Esophagus muscularis mucosa (tissue), 4 donors: ENCODE measurements at regions not wholly inside any gene's neighbourhood (a gene's known extent, or its start where the extent isn't known, plus 50 kb on each side); places are given as distances from the start of the nearest gene placed in this dataset.

ENCODE experiments used
- DNase-seq: peaks from one replicate; pipeline ENCODE4 v3.0.0-alpha.2; 2017; ENCODE audit errors: extremely low spot score
- H3K27ac ChIP-seq, 4 donors: fragments of 200-600 bp; sonication (generic); replicated peaks in 1 of 4; 1 replicate in 3 of 4; 2 replicates in 1 of 4; pipeline ENCODE4 v1.5.1; 2016 to 2019; ENCODE audit warnings: mild to moderate bottlenecking in 1 of 4
- H3K27me3 ChIP-seq, 4 donors: fragments of 200-600 bp; sonication (generic); one replicate each; pipeline versions ENCODE4 v1.5.1 to v1.6.0; 2016 to 2019
- H3K36me3 ChIP-seq, 4 donors: fragments of 200-600 bp; sonication (generic); one replicate each; pipeline ENCODE4 v1.5.1; 2016 to 2019
- H3K4me1 ChIP-seq, 4 donors: fragments of 200-600 bp; sonication (generic); one replicate each; pipeline ENCODE4 v1.5.1; 2016 to 2019
- H3K4me3 ChIP-seq, 4 donors: fragments of 200-600 bp; sonication (generic); 1 replicate in 2 of 4; 2 replicates in 2 of 4; pipeline ENCODE4 v1.5.1; 2016 to 2019; ENCODE audit warnings: mild to moderate bottlenecking in 4 of 4, moderate library complexity in 1 of 4
- H3K9me3 ChIP-seq, 4 donors: fragments of 200-600 bp; sonication (generic); 1 replicate in 3 of 4; 2 replicates in 1 of 4; pipeline ENCODE4 v1.5.1; 2016 to 2019
- CTCF ChIP-seq, 3 experiments: fragments of 200-600 bp in 2 of 3; fragments of 450-650 bp in 1 of 3; sonication (generic) in 2 of 3; IDR thresholded peaks; one replicate each; pipeline ENCODE4 v1.5.1; 2017 to 2019; ENCODE audit warnings: antibody characterized with exemption in 3 of 3, mild to moderate bottlenecking in 2 of 3, moderate library complexity in 1 of 3
- EP300 ChIP-seq: sonication (generic); formaldehyde crosslinking; IDR thresholded peaks from one replicate; pipeline ENCODE4 v1.6.1; 2017; ENCODE audit warnings: antibody characterized with exemption
- POLR2A ChIP-seq: fragments of 450-650 bp; IDR thresholded peaks from one replicate; pipeline ENCODE4 v1.6.1; 2017; ENCODE audit warnings: antibody characterized with exemption, moderate library complexity, mild to moderate bottlenecking, low read depth
- POLR2AphosphoS5 ChIP-seq, 2 donors: sonication (generic); formaldehyde crosslinking; IDR thresholded peaks; one replicate each; pipeline ENCODE4 v1.6.1; 2017; ENCODE audit warnings: antibody characterized with exemption in 2 of 2
- WGBS: methylation state at CpG from one replicate; pipeline ENCODE4 v1.1.5; 2018; 5-methylcytosine and 5-hydroxymethylcytosine counted together
- intact Hi-C: fragments of 100-400 bp; cut with DNase I; formaldehyde crosslinking; loops from one replicate; pipeline ENCODE4 v1.15.1; 2023

GRCh38 chr12:39144613-39145061 is 239.2 kb upstream of the CPNE8 start:
- TF ChIP-seq CTCF (IDR thresholded peaks at IDR 0.05), result no peak
- TF ChIP-seq POLR2AphosphoS5 (IDR thresholded peaks at IDR 0.05), result no peak
- TF ChIP-seq POLR2A, result no peak
- WGBS, result 57% methylated on average over 9 of the region's 41 CpGs
- intact Hi-C loops, result loop anchor here (2.0 kb wide), 1 partner anchor 128 kb away; no protein-coding TSS in a partner anchor
- Histone ChIP-seq H3K4me1 (peaks cover 6 to 22% (median 12%) of the 10 kb centered on the region in 4 donors), H3K27me3 (peaks cover 0 to 22% (median 0%) of the 10 kb centered on the region in 4 donors), H3K36me3 (no peaks in the 10 kb centered on the region), H3K4me3 (peak overlapping the region; percentile 61 to 73 (median 68)), H3K9me3 (peaks cover 0 to 4% (median 0%) of the 10 kb centered on the region in 4 donors), H3K27ac (no peak overlapping the region)
- no peak for DNase-seq

- Histone ChIP-seq H3K36me3 (no peaks in the 10 kb centered on the region), H3K27me3 (no peaks in the 10 kb centered on the region), H3K9me3 (no peaks in the 10 kb centered on the region), H3K27ac (no peak overlapping the region), H3K4me3 (no peak overlapping the region), H3K4me1 (no peaks in the 10 kb centered on the region)
- TF ChIP-seq POLR2A, result no peak
- TF ChIP-seq POLR2AphosphoS5 (IDR thresholded peaks at IDR 0.05), result no peak
- no peak for TF ChIP-seq CTCF (IDR thresholded peaks at IDR 0.05)
- TF ChIP-seq EP300, result no peak
- WGBS, result 73% methylated on average over 4 of the region's 4 CpGs
- DNase-seq, result no peak
- intact Hi-C loops, result no loop called here
Measured at GRCh38 chr12:39138268-39138667, 232.9 kb upstream of the CPNE8 start.

- DNase-seq, result no peak
- TF ChIP-seq EP300, result no peak
- no peak for TF ChIP-seq CTCF (IDR thresholded peaks at IDR 0.05)
- TF ChIP-seq POLR2A, result no peak
- no peak for TF ChIP-seq POLR2AphosphoS5 (IDR thresholded peaks at IDR 0.05)
- no peak overlapping the region for H3K27ac ChIP-seq
- intact Hi-C loops, result no loop called here
- H3K27me3 ChIP-seq, result no peaks in the 10 kb centered on the region
- H3K4me3 ChIP-seq, result no peak overlapping the region
- peaks cover 0 to 2% (median 0%) of the 10 kb centered on the region in 4 donors for H3K9me3 ChIP-seq
- WGBS, result 88% methylated on average over 4 of the region's 4 CpGs
- no peaks in the 10 kb centered on the region for H3K36me3 ChIP-seq
- no peaks in the 10 kb centered on the region for H3K4me1 ChIP-seq
Measured at GRCh38 chr12:39127401-39127800, 222.0 kb upstream of the CPNE8 start.

- no peak for DNase-seq
- Histone ChIP-seq H3K36me3 (no peaks in the 10 kb centered on the region), H3K4me3 (no peak overlapping the region), H3K4me1 (no peaks in the 10 kb centered on the region), H3K27ac (no peak overlapping the region), H3K27me3 (no peaks in the 10 kb centered on the region), H3K9me3 (peaks cover 0 to 7% (median under 1%) of the 10 kb centered on the region in 4 donors)
- intact Hi-C loops, result no loop called here
- WGBS, result 23% methylated on average over 2 of the region's 2 CpGs
- TF ChIP-seq EP300 (no peak), POLR2AphosphoS5 (IDR thresholded peaks at IDR 0.05) (no peak), CTCF (IDR thresholded peaks at IDR 0.05) (no peak), POLR2A (no peak)
Measured at GRCh38 chr12:39125566-39125965, 220.2 kb upstream of the CPNE8 start.

GRCh38 chr12:39124768-39125167 is 219.4 kb upstream of the CPNE8 start:
- no peak overlapping the region for H3K4me3 ChIP-seq
- no peak overlapping the region for H3K27ac ChIP-seq
- 87% methylated on average over 6 of the region's 6 CpGs for WGBS
- H3K4me1 ChIP-seq, result no peaks in the 10 kb centered on the region
- H3K36me3 ChIP-seq, result no peaks in the 10 kb centered on the region
- intact Hi-C loops, result no loop called here
- H3K27me3 ChIP-seq, result no peaks in the 10 kb centered on the region
- H3K9me3 ChIP-seq, result peaks cover 0 to 7% (median 3%) of the 10 kb centered on the region in 4 donors
- no peak for DNase-seq
- TF ChIP-seq POLR2A, result no peak
- no peak for TF ChIP-seq POLR2AphosphoS5 (IDR thresholded peaks at IDR 0.05)
- no peak for TF ChIP-seq CTCF (IDR thresholded peaks at IDR 0.05)
- TF ChIP-seq EP300, result no peak
